H9 (cell line): ENCODE measurements at regions not wholly inside any gene's neighbourhood (a gene's known extent, or its start where the extent isn't known, plus 50 kb on each side); places are given as distances from the start of the nearest gene placed in this dataset.

ENCODE experiments used
- DNase-seq: peaks from one replicate; pipeline ENCODE4 v3.0.0-alpha.2; 2017
- H2AFZ ChIP-seq: one replicate; pipeline ENCODE4 v1.6.1; 2013; ENCODE audit warnings: mild to moderate bottlenecking, low read length, control low read depth, moderate library complexity
- H2AK5ac ChIP-seq: 2 replicates; pipeline ENCODE4 v1.6.1; 2013; ENCODE audit warnings: low read length, control low read depth, mixed read lengths; ENCODE audit not compliant: insufficient read length
- H2BK120ac ChIP-seq: one replicate; pipeline ENCODE4 v1.6.1; 2013; ENCODE audit warnings: low read depth, mild to moderate bottlenecking, low read length, control low read depth, inconsistent platforms; ENCODE audit not compliant: poor library complexity, severe bottlenecking
- H2BK12ac ChIP-seq: 2 replicates; pipeline ENCODE4 v1.6.1; 2013; ENCODE audit warnings: low read length, control low read depth, mixed read lengths, low read depth; ENCODE audit not compliant: insufficient read length
- H2BK15ac ChIP-seq: 2 replicates; pipeline ENCODE4 v1.6.1; 2013; ENCODE audit warnings: low read depth, low read length, control low read depth
- H2BK20ac ChIP-seq: one replicate; pipeline ENCODE4 v1.6.1; 2013; ENCODE audit warnings: low read depth, mild to moderate bottlenecking, low read length, control low read depth, inconsistent platforms; ENCODE audit not compliant: poor library complexity, severe bottlenecking
- H2BK5ac ChIP-seq: 2 replicates; pipeline ENCODE4 v1.6.1; 2013; ENCODE audit warnings: low read length, control low read depth, mixed read lengths; ENCODE audit not compliant: insufficient read length
- H3K14ac ChIP-seq: 2 replicates; pipeline ENCODE4 v1.6.1; 2013; ENCODE audit warnings: low read length, control low read depth; ENCODE audit not compliant: insufficient read depth
- H3K18ac ChIP-seq: 2 replicates; pipeline ENCODE4 v1.6.1; 2013; ENCODE audit warnings: low read depth, mild to moderate bottlenecking, mixed read lengths, low read length, control low read depth; ENCODE audit not compliant: insufficient read length
- H3K23ac ChIP-seq: 2 replicates; pipeline ENCODE4 v1.6.1; 2013; ENCODE audit warnings: low read length, control low read depth, mixed read lengths, low read depth; ENCODE audit not compliant: insufficient read length
- H3K23me2 ChIP-seq: 2 replicates; pipeline ENCODE4 v1.6.1; 2013; ENCODE audit warnings: low read depth, mild to moderate bottlenecking, mixed read lengths, low read length, control low read depth; ENCODE audit not compliant: insufficient read length, poor library complexity, severe bottlenecking
- H3K27ac ChIP-seq: 2 replicates; pipeline ENCODE4 v1.5.1; 2013; ENCODE audit warnings: low read length, control low read depth, mixed read lengths, low read depth; ENCODE audit not compliant: insufficient read length
- H3K27me3 ChIP-seq: 2 replicates; pipeline ENCODE4 v1.6.1; 2013; ENCODE audit warnings: low read length, control low read depth, inconsistent platforms; ENCODE audit not compliant: insufficient read depth
- H3K4ac ChIP-seq: 2 replicates; pipeline ENCODE4 v1.6.1; 2013; ENCODE audit warnings: low read depth, mild to moderate bottlenecking, control low read depth, inconsistent platforms, low read length, moderate library complexity
- H3K4me1 ChIP-seq: 2 replicates; pipeline ENCODE4 v1.6.1; 2013; ENCODE audit warnings: low read length, control low read depth, inconsistent platforms; ENCODE audit not compliant: insufficient read depth
- H3K4me2 ChIP-seq: 2 replicates; pipeline ENCODE4 v1.6.1; 2013; ENCODE audit warnings: low read length, control low read depth, mixed read lengths; ENCODE audit not compliant: insufficient read length, insufficient read depth
- H3K56ac ChIP-seq: 2 replicates; pipeline ENCODE4 v1.6.1; 2013; ENCODE audit warnings: low read depth, mild to moderate bottlenecking, mixed read lengths, low read length, control low read depth; ENCODE audit not compliant: insufficient read length
- H3K79me1 ChIP-seq: 2 replicates; pipeline ENCODE4 v1.6.1; 2013; ENCODE audit warnings: low read depth, mild to moderate bottlenecking, moderate library complexity, low read length, control low read depth, inconsistent platforms; ENCODE audit not compliant: insufficient read depth, poor library complexity, severe bottlenecking
- H3K79me2 ChIP-seq: 2 replicates; pipeline ENCODE4 v1.6.1; 2013; ENCODE audit warnings: low read length, control low read depth, inconsistent platforms; ENCODE audit not compliant: insufficient read depth
- H3K9ac ChIP-seq: 2 replicates; pipeline ENCODE4 v1.6.1; 2013; ENCODE audit warnings: low read length, control low read depth, mixed read lengths; ENCODE audit not compliant: insufficient read length; ENCODE audit errors: extremely low read depth
- H3K9me3 ChIP-seq: one replicate; pipeline ENCODE4 v1.6.1; 2013; ENCODE audit warnings: low read depth, low read length, inconsistent platforms; ENCODE audit not compliant: control insufficient read depth
- H3T11ph ChIP-seq: one replicate; pipeline ENCODE4 v1.6.1; 2013; ENCODE audit warnings: mild to moderate bottlenecking, low read length, control low read depth, inconsistent platforms
- H4K20me1 ChIP-seq: one replicate; pipeline ENCODE4 v1.6.1; 2013; ENCODE audit not compliant: control insufficient read depth, insufficient read length, insufficient read depth
- H4K5ac ChIP-seq: 2 replicates; pipeline ENCODE4 v1.6.1; 2013; ENCODE audit warnings: low read depth, mild to moderate bottlenecking, mixed read lengths, low read length, control low read depth; ENCODE audit not compliant: insufficient read length
- H4K8ac ChIP-seq: replicated peaks from 2 replicates; pipeline ENCODE4 v1.6.1; 2013; ENCODE audit warnings: low read length, control low read depth, mixed read lengths, low read depth; ENCODE audit not compliant: insufficient read length
- H4K91ac ChIP-seq: 2 replicates; pipeline ENCODE4 v1.6.1; 2013; ENCODE audit warnings: low read depth, mild to moderate bottlenecking, moderate library complexity, mixed read lengths, low read length, control low read depth; ENCODE audit not compliant: insufficient read length
- H3K27ac Mint-ChIP-seq, 3 experiments: 2 replicates in 2 of 3; 3 replicates in 1 of 3; pipeline ENCODE4 v1.8.0; 2020 to 2021; ENCODE audit warnings: mixed read lengths in 3 of 3, mild to moderate bottlenecking in 1 of 3, moderate library complexity in 1 of 3
- H3K27me3 Mint-ChIP-seq: 2 replicates; pipeline ENCODE4 v1.8.0; 2021; ENCODE audit warnings: low read depth, mild to moderate bottlenecking, moderate library complexity, mixed read lengths
- H3K36me3 Mint-ChIP-seq, 3 experiments: 2 replicates in 2 of 3; 3 replicates in 1 of 3; pipeline ENCODE4 v1.8.0; 2020 to 2021; ENCODE audit warnings: low read depth in 3 of 3, mixed read lengths in 3 of 3; ENCODE audit not compliant: insufficient read depth in 1 of 3
- H3K4me1 Mint-ChIP-seq, 2 experiments: 2 replicates each; pipeline ENCODE4 v1.8.0; 2020; ENCODE audit warnings: mixed read lengths in 2 of 2
- H3K4me3 Mint-ChIP-seq, 2 experiments: 2 replicates in 1 of 2; 3 replicates in 1 of 2; pipeline ENCODE4 v1.8.0; 2020 to 2021; ENCODE audit warnings: mild to moderate bottlenecking in 2 of 2, mixed read lengths in 2 of 2, moderate library complexity in 1 of 2
- H3K9me3 Mint-ChIP-seq, 2 experiments: 2 replicates in 1 of 2; 3 replicates in 1 of 2; pipeline ENCODE4 v1.8.0; 2020; ENCODE audit warnings: mild to moderate bottlenecking in 2 of 2, mixed read lengths in 2 of 2, moderate library complexity in 1 of 2
- WGBS: extraction: QIAGEN DNeasy Blood & Tissue Kit; methylation state at CpG from one replicate; pipeline ENCODE4 v1.1.7; 2013; ENCODE audit warnings: missing lambda C conversion rate, low lambda C conversion rate, mixed read lengths; ENCODE audit not compliant: insufficient read length; ENCODE audit errors: extremely low coverage; 5-methylcytosine and 5-hydroxymethylcytosine counted together
- TF ChIP-seq, protein P1 (sequence below): fragments of 200-600 bp; sonication (generic); conservative IDR thresholded peaks from 3 replicates; pipeline ENCODE4 v1.8.0; 2021; ENCODE audit warnings: antibody characterized with exemption, mild to moderate bottlenecking

DNA sequence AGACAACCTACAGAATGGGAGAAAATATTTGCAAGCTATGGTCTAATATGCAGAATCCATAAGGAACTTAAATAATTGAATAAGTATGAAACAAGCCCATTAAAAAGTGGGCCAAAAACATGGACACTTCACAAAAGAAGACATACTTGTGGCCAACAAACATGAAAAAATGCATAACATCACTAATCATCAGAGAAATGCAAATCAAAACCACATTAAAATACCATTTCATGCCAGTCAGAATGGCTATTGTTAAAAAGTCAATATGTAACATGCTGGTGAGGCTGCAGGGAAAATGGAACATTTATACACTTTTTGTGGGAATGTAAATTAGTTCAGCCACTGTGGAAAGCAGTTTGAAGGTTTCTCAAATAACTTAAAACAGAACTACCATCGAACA is 945.4 kb upstream of the FLRT2 start:
- peaks cover 2 to 3% of the 10 kb centered on the region in 2 experiments; a peak in 1 of 5 replicates for H3K9me3 Mint-ChIP-seq
- no peak overlapping the region for H3K27ac ChIP-seq
- H3K27me3 Mint-ChIP-seq = no peaks in the 10 kb centered on the region
- no peak overlapping the region for H4K5ac ChIP-seq
- H3K4me3 Mint-ChIP-seq = no peak overlapping the region
- H3K9me3 ChIP-seq = no peaks in the 10 kb centered on the region
- no peak overlapping the region for H4K91ac ChIP-seq
- H3K4me1 Mint-ChIP-seq = no peaks in the 10 kb centered on the region
- no peak overlapping the region for H3K4me2 ChIP-seq
- no peaks in the 10 kb centered on the region for H3K79me1 ChIP-seq
- TF ChIP-seq, protein P1, sequence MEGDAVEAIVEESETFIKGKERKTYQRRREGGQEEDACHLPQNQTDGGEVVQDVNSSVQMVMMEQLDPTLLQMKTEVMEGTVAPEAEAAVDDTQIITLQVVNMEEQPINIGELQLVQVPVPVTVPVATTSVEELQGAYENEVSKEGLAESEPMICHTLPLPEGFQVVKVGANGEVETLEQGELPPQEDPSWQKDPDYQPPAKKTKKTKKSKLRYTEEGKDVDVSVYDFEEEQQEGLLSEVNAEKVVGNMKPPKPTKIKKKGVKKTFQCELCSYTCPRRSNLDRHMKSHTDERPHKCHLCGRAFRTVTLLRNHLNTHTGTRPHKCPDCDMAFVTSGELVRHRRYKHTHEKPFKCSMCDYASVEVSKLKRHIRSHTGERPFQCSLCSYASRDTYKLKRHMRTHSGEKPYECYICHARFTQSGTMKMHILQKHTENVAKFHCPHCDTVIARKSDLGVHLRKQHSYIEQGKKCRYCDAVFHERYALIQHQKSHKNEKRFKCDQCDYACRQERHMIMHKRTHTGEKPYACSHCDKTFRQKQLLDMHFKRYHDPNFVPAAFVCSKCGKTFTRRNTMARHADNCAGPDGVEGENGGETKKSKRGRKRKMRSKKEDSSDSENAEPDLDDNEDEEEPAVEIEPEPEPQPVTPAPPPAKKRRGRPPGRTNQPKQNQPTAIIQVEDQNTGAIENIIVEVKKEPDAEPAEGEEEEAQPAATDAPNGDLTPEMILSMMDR = no peak
- no peak overlapping the region for H3K14ac ChIP-seq
- H2BK120ac ChIP-seq = no peak overlapping the region
- no peaks in the 10 kb centered on the region; a peak in 1 of 7 replicates for H3K36me3 Mint-ChIP-seq
- no peaks in the 10 kb centered on the region for H4K20me1 ChIP-seq
- H2AFZ ChIP-seq = no peak overlapping the region
- H3K27ac Mint-ChIP-seq = no peak overlapping the region
- no peak overlapping the region for H2BK12ac ChIP-seq
- H2BK5ac ChIP-seq = no peak overlapping the region
- no peak overlapping the region for H4K8ac ChIP-seq
- H2BK20ac ChIP-seq = no peak overlapping the region
- H3K4me1 ChIP-seq = no peaks in the 10 kb centered on the region
- no peak overlapping the region for H3K18ac ChIP-seq
- H2BK15ac ChIP-seq = no peak overlapping the region
- no peaks in the 10 kb centered on the region for H3K23me2 ChIP-seq
- H3T11ph ChIP-seq = no peak overlapping the region
- no peaks in the 10 kb centered on the region for H3K79me2 ChIP-seq
- H3K4ac ChIP-seq = no peak overlapping the region
- WGBS = no CpG with 5 or more reads among the region's 1 CpG
- no peak overlapping the region for H2AK5ac ChIP-seq
- H3K9ac ChIP-seq = no peak overlapping the region
- no peak overlapping the region for H3K56ac ChIP-seq
- DNase-seq = no peak
- H3K27me3 ChIP-seq = no peaks in the 10 kb centered on the region
- H3K23ac ChIP-seq = no peak overlapping the region
